GM18867 (cell line): ENCODE measurements at regions not wholly inside any gene's neighbourhood (a gene's known extent, or its start where the extent isn't known, plus 50 kb on each side); places are given as distances from the start of the nearest gene placed in this dataset.

Source experiments
- ATAC-seq: cut with Tn5 transposase; IDR thresholded peaks from one replicate; pipeline ENCODE4 v1.9.1; 2021; ENCODE audit warnings: mild to moderate bottlenecking, moderate library complexity; ENCODE audit not compliant: unreplicated experiment

- no peak for ATAC-seq
Measured at GRCh38 chr4:54542540-54543041, 115.2 kb upstream of the KIT start.

GRCh38 chr4:54543088-54543795 lies 114.5 kb upstream of the KIT start:
- ATAC-seq: no peak

- ATAC-seq: no peak
Measured at GRCh38 chr4:54545663-54546424, 111.9 kb upstream of the KIT start.

GRCh38 chr4:54547299-54548097 lies 110.3 kb upstream of the KIT start:
- ATAC-seq: peak; percentile 74

GRCh38 chr4:54548098-54548620 lies 109.6 kb upstream of the KIT start:
- ATAC-seq: peak; percentile 52

GRCh38 chr4:54548831-54549460 lies 108.8 kb upstream of the KIT start:
- ATAC-seq: no peak

- no peak for ATAC-seq
Measured at GRCh38 chr4:54550395-54551171, 107.2 kb upstream of the KIT start.

GRCh38 chr4:54553001-54553400 lies 104.8 kb upstream of the KIT start:
- ATAC-seq: no peak

- ATAC-seq: no peak
Measured at GRCh38 chr4:54554339-54554990, 103.3 kb upstream of the KIT start.

- ATAC-seq: no peak
Measured at GRCh38 chr4:54556051-54556450, 101.7 kb upstream of the KIT start.

GRCh38 chr4:54556587-54556986 lies 101.2 kb upstream of the KIT start:
- ATAC-seq: no peak

GRCh38 chr4:54558889-54559677 lies 98.7 kb upstream of the KIT start:
- ATAC-seq: no peak

GRCh38 chr4:54560513-54560912 lies 97.2 kb upstream of the KIT start:
- ATAC-seq: no peak

- ATAC-seq: no peak
Measured at GRCh38 chr4:54561940-54562339, 95.8 kb upstream of the KIT start.

- ATAC-seq: peak; percentile 98
Measured at GRCh38 chr4:54566608-54567007, 91.1 kb upstream of the KIT start.

- no peak for ATAC-seq
Measured at GRCh38 chr4:54567327-54567726, 90.4 kb upstream of the KIT start.

- ATAC-seq: no peak
Measured at GRCh38 chr4:54568184-54568583, 89.6 kb upstream of the KIT start.

- no peak for ATAC-seq
Measured at GRCh38 chr4:54570822-54571221, 86.9 kb upstream of the KIT start.
